OCI-LY7 (cell line): ENCODE measurements at regions not wholly inside any gene's neighbourhood (a gene's known extent, or its start where the extent isn't known, plus 50 kb on each side); places are given as distances from the start of the nearest gene placed in this dataset.

Experiments
- BruUV-seq: library from RNA; stranded (reverse); fragments of 400-500 nt; replicated peaks from 2 replicates; lab custom pipeline; 2021; lab: Mats Ljungman, UMichigan
- CTCF ChIA-PET: fragments of 300-600 bp; sonication (Branson Sonifier 250); formaldehyde crosslinking; loops from one replicate; lab custom pipeline; 2022; ENCODE audit warnings: antibody characterized with exemption; ENCODE audit not compliant: unreplicated experiment; lab: Charles Lee
- POLR2A ChIA-PET: fragments of 300-600 bp; sonication (Branson Sonifier 250); formaldehyde crosslinking; loops from one replicate; lab custom pipeline; 2022; ENCODE audit warnings: antibody characterized with exemption; lab: Charles Lee
- DNase-seq: peaks from one replicate; pipeline ENCODE4 v3.0.0-alpha.2; 2015; ENCODE audit warnings: low spot score
- H2AFZ ChIP-seq: fragments of 200-600 bp; sonication (generic), shearing (Covaris generic); 2 replicates; pipeline ENCODE4 v1.6.1; 2014; ENCODE audit warnings: mild to moderate bottlenecking, antibody characterized with exemption, low read length, moderate library complexity
- H3K27ac ChIP-seq: fragments of 200-600 bp; sonication (generic); 2 replicates; pipeline ENCODE4 v1.5.1; 2014; ENCODE audit warnings: mixed run types, low read depth, mild to moderate bottlenecking, moderate library complexity, low read length, inconsistent platforms; ENCODE audit not compliant: poor library complexity, severe bottlenecking
- H3K36me3 ChIP-seq: fragments of 200-600 bp; sonication (generic); 2 replicates; pipeline ENCODE4 v1.6.1; 2014; ENCODE audit warnings: mild to moderate bottlenecking, antibody characterized with exemption, low read length, moderate library complexity, mixed read lengths; ENCODE audit not compliant: insufficient read depth
- H3K4me1 ChIP-seq: fragments of 200-600 bp; sonication (generic); 2 replicates; pipeline ENCODE4 v1.5.1; 2014; ENCODE audit warnings: mild to moderate bottlenecking, low read length; ENCODE audit not compliant: insufficient read depth, poor library complexity, severe bottlenecking
- H3K4me2 ChIP-seq: fragments of 200-600 bp; sonication (generic); 2 replicates; pipeline ENCODE4 v1.6.1; 2014; ENCODE audit warnings: mild to moderate bottlenecking, low read length
- H3K4me3 ChIP-seq: fragments of 200-600 bp; sonication (generic); 2 replicates; pipeline ENCODE4 v1.5.1; 2014; ENCODE audit warnings: mild to moderate bottlenecking, low read depth, low read length; ENCODE audit not compliant: poor library complexity, severe bottlenecking
- H3K79me2 ChIP-seq: fragments of 200-600 bp; sonication (generic); 2 replicates; pipeline ENCODE4 v1.6.1; 2016; ENCODE audit warnings: low read depth, mild to moderate bottlenecking, low read length, moderate library complexity, mixed read lengths; ENCODE audit not compliant: insufficient read depth
- H3K9me2 ChIP-seq: fragments of 200-600 bp; sonication (generic); 2 replicates; pipeline ENCODE4 v1.6.1; 2016; ENCODE audit warnings: mild to moderate bottlenecking, low read length, mixed read lengths; ENCODE audit not compliant: insufficient read depth
- H3K9me3 ChIP-seq: fragments of 200-600 bp; sonication (generic); 2 replicates; pipeline ENCODE4 v1.6.1; 2014; ENCODE audit warnings: mild to moderate bottlenecking, mixed run types, low read length, mixed read lengths
- H4K20me1 ChIP-seq: fragments of 200-600 bp; sonication (generic); 2 replicates; pipeline ENCODE4 v1.6.1; 2014; ENCODE audit warnings: mild to moderate bottlenecking, antibody characterized with exemption, low read length, moderate library complexity, mixed read lengths; ENCODE audit not compliant: insufficient read depth
- EZH2phosphoT487 ChIP-seq: fragments of 200-600 bp; sonication (generic); IDR thresholded peaks from 2 replicates; pipeline ENCODE4 v1.6.1; 2018; ENCODE audit warnings: low read depth, borderline replicate concordance, mild to moderate bottlenecking, mixed run types, antibody characterized with exemption, low read length, moderate library complexity, mixed read lengths
- intact Hi-C: fragments of 100-400 bp; cut with micrococcal nuclease; formaldehyde crosslinking; loops from one replicate; pipeline ENCODE4 v1.10.0; 2022; ENCODE audit not compliant: unreplicated experiment
- TF ChIP-seq, protein P1 (sequence below): fragments of 200-600 bp; sonication (generic); conservative IDR thresholded peaks from 2 replicates; pipeline ENCODE4 v1.5.1; 2014; ENCODE audit warnings: mild to moderate bottlenecking, antibody characterized with exemption, low read length, moderate library complexity, mixed read lengths

DNA sequence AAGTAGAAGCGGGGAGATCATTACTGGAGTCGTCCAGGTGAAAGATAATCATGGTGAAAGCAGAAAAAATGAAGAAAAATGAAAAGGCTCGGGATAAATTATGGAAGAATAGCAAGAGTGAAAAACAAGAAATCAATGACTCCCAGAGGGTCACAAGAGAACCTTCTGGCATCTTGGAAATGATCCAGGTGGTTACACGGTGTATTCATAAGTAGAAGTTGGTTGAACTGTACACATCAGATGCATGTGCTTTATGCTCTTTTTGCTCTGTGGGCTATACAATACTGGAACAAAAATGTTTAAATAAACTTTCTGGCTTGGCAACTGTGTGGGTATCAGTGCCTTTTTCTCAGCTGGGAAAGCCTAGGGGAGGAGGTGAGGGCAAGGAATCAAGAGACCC, 348.9 kb downstream of the RND3 start:
- H3K4me2 ChIP-seq = no peak overlapping the region
- H3K36me3 ChIP-seq = no peaks in the 10 kb centered on the region
- H3K4me3 ChIP-seq = no peak overlapping the region
- DNase-seq = no peak
- H3K4me1 ChIP-seq = no peaks in the 10 kb centered on the region
- CTCF ChIA-PET = no interaction called here
- H3K9me3 ChIP-seq = no peaks in the 10 kb centered on the region
- H4K20me1 ChIP-seq = no peaks in the 10 kb centered on the region
- intact Hi-C loops = no loop called here
- POLR2A ChIA-PET = no interaction called here
- no peak overlapping the region for H3K27ac ChIP-seq
- no peak overlapping the region for H2AFZ ChIP-seq
- no TSS peak for BruUV-seq
- TF ChIP-seq, protein P1, sequence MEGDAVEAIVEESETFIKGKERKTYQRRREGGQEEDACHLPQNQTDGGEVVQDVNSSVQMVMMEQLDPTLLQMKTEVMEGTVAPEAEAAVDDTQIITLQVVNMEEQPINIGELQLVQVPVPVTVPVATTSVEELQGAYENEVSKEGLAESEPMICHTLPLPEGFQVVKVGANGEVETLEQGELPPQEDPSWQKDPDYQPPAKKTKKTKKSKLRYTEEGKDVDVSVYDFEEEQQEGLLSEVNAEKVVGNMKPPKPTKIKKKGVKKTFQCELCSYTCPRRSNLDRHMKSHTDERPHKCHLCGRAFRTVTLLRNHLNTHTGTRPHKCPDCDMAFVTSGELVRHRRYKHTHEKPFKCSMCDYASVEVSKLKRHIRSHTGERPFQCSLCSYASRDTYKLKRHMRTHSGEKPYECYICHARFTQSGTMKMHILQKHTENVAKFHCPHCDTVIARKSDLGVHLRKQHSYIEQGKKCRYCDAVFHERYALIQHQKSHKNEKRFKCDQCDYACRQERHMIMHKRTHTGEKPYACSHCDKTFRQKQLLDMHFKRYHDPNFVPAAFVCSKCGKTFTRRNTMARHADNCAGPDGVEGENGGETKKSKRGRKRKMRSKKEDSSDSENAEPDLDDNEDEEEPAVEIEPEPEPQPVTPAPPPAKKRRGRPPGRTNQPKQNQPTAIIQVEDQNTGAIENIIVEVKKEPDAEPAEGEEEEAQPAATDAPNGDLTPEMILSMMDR = no peak
- TF ChIP-seq EZH2phosphoT487 = no peak
- H3K79me2 ChIP-seq = no peaks in the 10 kb centered on the region
- no peaks in the 10 kb centered on the region for H3K9me2 ChIP-seq

DNA sequence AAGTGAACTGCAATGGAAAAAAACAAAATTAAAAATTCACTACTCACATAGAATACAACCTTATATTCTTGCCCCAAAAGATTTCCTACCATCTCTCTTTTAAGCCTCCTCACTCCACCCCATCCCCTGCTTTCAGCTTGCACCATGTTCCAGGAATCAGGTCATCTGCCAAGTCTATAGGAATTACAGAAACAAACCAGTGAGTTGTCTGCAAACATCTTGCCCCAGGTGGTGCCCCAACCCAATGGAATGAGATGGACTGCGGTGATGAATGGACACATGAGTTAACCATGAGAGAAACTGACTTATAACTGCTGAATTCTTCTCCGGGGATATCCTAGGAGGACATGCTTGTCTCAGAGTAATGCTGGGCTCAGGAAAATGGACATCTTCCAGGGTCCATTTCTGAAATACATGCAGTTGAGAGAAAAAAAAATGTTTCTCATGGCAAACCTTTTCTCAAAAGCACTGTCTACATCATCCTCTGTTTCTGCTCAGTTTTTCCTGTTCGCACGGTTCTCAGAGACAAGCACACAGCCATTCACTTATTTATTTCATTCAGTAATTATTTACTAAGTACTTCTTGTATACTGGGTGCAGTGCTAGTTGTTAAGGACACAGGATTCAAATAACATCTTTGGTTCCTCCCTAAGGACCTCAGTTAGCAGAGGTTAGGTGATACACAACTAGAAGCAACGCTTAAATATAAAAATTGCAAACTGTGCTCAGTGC, 350.0 kb downstream of the RND3 start:
- intact Hi-C loops = no loop called here
- no peaks in the 10 kb centered on the region for H3K79me2 ChIP-seq
- H3K4me1 ChIP-seq = no peaks in the 10 kb centered on the region
- no peak overlapping the region for H3K4me2 ChIP-seq
- no peak overlapping the region for H2AFZ ChIP-seq
- H4K20me1 ChIP-seq = no peaks in the 10 kb centered on the region
- DNase-seq = no peak
- no peaks in the 10 kb centered on the region for H3K36me3 ChIP-seq
- H3K9me2 ChIP-seq = no peaks in the 10 kb centered on the region
- H3K27ac ChIP-seq = no peak overlapping the region
- H3K4me3 ChIP-seq = no peak overlapping the region
- ChIA-PET CTCF (no interaction called here), POLR2A (no interaction called here)
- BruUV-seq = no TSS peak
- no peaks in the 10 kb centered on the region for H3K9me3 ChIP-seq
- TF ChIP-seq, protein P1 = no peak
- TF ChIP-seq EZH2phosphoT487 = no peak

DNA sequence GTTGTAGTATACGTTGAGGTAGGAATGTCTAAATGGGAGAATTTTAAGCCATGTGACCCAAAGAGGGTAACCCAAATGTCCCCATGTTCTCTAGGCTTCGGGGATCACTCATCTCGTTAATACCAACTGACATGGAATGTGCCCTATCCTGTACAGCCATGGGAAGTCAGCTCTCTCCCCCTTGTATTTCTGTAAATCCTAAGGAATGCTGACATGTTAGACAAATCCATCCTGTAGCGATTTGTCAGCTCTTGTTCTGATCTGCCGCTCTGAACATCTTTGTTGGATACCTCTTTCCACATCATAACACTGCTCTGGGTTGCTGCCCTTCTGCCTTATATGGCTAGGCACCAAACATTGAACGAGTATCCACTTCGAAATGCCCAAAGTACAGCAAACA, 350.6 kb downstream of the RND3 start:
- Histone ChIP-seq H3K4me1 (no peaks in the 10 kb centered on the region), H4K20me1 (no peaks in the 10 kb centered on the region), H3K9me3 (no peaks in the 10 kb centered on the region), H3K4me2 (no peak overlapping the region), H3K36me3 (no peaks in the 10 kb centered on the region), H3K4me3 (no peak overlapping the region), H3K27ac (no peak overlapping the region), H2AFZ (no peak overlapping the region), H3K9me2 (no peaks in the 10 kb centered on the region), H3K79me2 (no peaks in the 10 kb centered on the region)
- POLR2A ChIA-PET = no interaction called here
- CTCF ChIA-PET = no interaction called here
- no TSS peak for BruUV-seq
- TF ChIP-seq, protein P1 = no peak
- no peak for TF ChIP-seq EZH2phosphoT487
- intact Hi-C loops = no loop called here
- no peak for DNase-seq
